DLD1 (cell line): ENCODE measurements at regions not wholly inside any gene's neighbourhood (a gene's known extent, or its start where the extent isn't known, plus 50 kb on each side); places are given as distances from the start of the nearest gene placed in this dataset.
"Not testable (repeated sequence)": the region's sequence is repeated elsewhere in the genome, so short reads cannot be mapped to it uniquely, and the experiment has no call there.

ENCODE experiments used
- in situ Hi-C: cut with HindIII; loops from 2 replicates; pipeline ENCODE4 v1.10.0; 2017; ENCODE audit warnings: low sequenced_read_pairs

DNA sequence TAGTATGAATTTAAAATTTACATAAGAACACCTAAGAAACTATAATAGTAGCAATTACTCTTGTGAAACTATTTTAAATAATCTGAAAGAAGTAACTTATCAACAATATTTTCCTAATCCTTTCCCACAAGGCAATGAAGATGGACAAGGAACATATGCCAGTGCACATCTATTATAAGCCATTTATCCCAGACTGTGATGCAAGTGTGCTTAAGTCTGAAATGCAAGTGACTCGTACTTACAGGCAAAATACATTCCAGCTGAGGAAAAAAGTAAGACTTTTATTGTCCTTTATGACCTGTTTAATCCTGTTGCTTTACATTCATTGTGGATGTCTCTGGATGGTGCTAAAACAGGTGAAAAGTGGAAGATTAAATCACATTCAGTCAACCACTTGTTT, 709.4 kb downstream of the ZNF385D start:
- in situ Hi-C loops: no loop called here

DNA sequence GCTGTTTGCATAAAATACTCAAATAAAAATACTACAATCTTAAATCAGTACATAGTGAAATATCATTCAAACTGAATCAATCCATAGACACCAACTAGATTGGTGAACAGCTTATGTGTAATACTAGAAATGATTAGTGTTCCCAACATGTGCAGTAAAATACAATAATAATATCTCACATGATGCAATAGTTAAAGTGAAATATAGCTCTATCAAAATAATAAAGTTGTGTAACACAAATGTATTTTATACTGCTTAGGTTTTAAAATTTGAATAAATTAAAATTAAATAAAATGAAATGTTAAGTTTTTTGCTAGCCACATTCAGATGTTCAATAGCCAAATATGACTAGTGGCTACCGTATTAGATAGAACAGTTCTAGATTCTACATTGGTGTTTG, 714.1 kb downstream of the ZNF385D start:
- in situ Hi-C loops: no loop called here

DNA sequence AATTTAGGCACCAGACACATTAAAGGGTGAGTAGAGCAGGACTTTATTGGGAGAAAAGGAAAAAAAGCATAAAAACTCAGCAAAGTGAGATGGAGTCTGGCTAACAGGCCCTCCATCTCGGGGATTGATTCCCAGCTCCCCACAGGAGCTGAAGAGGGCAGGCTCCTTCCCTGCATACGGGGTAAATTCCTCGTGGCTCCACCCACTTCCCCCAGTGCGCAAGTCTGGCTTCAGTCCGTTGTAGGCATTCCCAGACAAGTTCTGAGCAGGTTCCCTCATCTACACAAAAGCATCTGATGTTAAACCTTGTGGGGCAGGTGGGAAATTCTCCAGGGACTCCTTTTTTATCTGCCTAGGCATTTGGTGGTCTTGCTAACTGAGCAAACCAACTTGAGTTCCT, 722.6 kb downstream of the ZNF385D start:
- in situ Hi-C loops: no loop called here

DNA sequence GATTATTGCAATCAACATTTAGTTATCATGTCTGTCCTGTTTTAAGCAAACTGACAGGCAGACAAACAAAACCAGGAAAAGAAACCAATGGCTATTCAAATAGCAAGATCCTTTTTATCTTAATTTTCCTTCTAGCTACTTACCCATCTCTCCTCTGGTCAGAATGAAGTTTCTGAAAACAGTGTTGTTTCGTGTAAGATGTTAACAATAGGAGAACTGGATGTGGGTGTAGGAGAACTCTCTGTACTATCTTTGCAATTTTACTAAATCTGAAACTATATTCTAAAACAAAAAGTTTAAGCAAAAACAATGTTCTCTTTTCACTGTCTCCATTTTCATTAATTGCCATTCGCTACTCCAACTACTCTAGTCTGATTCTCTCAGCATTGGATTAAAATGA, 726.4 kb downstream of the ZNF385D start:
- in situ Hi-C loops: no loop called here

DNA sequence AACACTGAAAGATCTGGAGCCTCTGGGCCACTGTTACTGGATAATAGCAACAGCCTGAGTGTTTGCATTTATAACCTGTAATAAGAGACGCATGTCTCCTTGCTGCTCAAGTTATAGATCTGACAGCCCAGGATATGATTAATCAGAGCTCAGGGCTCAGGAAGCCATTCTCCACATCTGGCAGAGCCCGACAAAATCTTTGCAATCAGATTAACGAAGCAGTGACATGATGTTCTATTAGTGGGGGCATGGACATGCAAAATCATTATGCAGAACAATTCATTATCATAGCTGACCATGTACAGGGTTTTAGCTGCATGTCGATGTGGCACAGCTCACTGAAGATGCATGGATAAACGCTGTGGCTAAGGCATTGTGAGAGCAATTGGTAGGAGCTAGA, 730.3 kb downstream of the ZNF385D start:
- in situ Hi-C loops: no loop called here

DNA sequence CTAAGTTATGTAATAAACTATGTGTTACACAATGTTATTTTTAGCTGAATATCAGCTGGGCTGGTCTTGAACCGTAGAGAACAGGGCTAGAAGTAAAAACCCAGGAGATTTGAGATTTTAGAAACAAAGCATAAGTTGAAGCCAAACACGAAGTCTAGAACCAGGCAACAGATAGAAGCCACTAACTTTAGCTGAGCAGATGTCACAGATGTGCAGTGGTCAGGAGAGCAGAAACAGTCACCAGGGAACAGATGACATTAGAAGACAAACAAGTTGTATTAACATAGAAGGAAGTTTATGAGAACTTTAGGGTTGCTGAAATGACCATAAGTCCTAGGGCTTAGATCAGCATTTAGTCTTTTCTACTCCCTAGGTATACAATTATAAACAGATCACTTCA, 731.0 kb downstream of the ZNF385D start:
- in situ Hi-C loops: no loop called here

DNA sequence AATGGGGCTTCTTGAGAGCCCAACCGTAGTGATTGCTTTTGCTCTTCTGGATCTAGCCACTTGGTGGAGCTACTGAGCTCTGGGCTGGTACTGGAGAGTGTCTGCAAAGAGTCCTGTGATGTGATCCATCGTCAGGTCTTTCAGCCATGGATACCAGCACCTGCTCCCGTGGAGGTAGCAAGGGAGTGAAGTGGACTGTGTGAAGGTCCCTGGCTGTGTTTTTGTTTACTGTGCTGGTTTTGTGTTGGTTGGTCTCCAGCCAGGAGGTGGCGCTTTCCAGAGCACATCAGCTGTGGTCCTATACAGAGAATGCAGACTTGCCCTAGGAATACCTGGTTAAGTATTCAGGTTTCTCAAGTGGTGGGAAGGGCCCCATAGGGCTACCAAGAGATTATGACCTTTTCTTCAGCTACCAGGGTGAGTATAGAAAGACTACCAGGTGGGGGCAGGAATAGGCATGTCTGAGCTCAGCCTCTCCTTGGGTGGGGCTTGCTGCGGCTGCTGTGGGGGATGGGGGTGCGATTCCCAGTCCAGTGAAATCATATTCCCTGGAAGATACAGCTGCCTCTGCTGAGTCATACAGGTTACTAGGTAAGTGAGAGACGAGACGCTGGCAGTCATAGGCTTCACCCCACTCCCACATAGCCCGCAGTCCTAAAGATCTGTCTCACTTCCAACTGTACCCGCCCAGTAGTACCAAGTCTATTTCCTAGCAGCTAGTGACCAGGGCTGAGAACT, 733.7 kb downstream of the ZNF385D start:
- in situ Hi-C loops: no loop called here

DNA sequence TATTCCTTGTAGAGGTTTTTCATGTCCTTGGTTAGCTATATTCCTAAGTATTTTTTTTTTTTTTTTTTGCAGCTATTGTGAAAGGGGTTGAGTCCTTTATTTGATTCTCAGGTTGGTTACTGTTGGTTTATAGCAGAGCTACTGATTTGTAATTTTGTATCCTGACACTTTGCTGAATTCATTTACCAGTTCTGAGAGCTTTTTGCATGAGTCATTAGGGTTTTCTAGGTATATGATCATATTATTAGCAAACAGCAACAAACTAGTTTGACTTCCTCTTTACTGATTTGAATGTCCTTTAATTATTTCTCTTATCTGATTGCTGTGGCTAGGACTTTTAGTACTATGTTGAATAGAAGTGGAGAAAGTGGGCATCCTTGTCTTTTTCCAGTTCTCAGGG, 737.4 kb downstream of the ZNF385D start:
- in situ Hi-C loops: no loop called here

DNA sequence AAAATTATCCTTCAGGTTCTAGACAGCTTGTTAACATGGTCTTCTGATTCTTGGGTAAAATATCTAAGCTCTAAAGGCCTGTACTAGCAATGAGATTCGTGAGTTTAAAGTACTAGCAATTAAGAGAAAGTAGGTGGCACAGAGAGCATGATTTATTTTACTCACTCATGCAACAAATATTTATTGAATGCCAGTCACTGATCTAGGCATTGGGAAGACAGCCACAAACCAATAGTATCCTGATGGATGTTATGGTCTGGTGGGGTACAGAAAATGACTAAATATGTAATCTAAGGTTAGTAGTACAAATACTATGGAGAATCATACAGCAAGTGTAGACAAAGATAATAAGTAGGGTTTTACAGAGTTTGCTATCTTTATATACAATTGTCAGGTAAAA, 751.3 kb downstream of the ZNF385D start:
- in situ Hi-C loops: loop anchor here (10.0 kb wide), 1 partner anchor 425 kb away; no protein-coding TSS in a partner anchor

DNA sequence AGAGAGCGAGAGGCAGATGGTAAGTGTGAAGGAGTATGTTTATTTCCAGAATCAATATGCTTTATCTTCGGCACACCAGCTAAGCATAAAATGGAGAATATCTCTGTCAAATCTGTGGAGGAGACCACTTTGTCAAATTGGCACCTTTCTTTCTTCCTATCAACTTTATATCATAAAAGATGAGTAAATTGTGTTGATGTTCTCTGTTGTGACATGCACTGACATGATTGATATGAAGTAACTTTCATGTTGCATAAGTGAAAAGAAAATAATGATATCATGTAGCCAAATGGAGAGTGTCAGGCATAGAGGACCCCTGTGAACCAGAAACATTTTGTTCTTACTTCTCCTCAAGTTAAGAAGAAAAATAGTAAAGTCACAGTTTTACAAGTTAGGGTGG, 753.8 kb downstream of the ZNF385D start:
- in situ Hi-C loops: loop anchor here (10.0 kb wide), 1 partner anchor 428 kb away; no protein-coding TSS in a partner anchor

DNA sequence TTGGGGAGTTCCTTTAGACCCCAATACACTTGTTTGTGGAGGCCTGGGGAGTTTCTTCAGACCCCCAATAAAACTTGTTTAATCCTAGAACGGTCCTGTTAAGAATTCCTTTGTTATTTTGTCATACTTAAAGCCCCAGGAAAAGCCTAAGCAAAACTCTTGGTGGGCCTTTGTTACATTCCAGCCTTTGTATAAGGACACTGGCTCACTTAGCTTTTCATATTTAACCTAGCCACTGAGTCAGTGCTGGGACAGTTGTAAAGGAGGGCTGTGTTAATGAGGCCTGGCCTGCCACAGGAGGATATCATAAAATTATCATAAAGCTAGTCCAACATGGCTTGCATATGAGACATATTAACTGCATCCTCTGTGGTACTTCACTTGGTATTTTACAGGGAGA, 760.1 kb downstream of the ZNF385D start:
- in situ Hi-C loops: loop anchor here (10.0 kb wide), 1 partner anchor 434 kb away; no protein-coding TSS in a partner anchor

DNA sequence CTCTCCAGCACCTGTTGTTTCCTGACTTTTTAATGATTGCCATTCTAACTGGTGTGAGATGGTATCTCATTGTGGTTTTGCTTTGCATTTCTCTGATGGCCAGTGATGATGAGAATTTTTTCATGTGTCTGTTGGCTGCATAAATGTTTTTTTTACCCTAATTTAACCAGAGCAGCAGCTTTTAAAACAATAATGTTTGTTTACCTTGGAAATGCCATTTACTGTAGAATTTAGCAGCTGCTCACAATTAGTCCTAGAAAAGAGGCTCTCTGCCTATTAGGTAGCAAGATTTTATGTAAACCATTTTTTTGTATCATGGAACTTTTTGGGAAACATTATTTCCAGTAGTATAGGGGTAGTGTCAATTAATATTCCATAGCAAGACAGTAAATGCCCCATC, 761.4 kb downstream of the ZNF385D start:
- in situ Hi-C loops: loop anchor here (10.0 kb wide), 1 partner anchor 435 kb away; no protein-coding TSS in a partner anchor

DNA sequence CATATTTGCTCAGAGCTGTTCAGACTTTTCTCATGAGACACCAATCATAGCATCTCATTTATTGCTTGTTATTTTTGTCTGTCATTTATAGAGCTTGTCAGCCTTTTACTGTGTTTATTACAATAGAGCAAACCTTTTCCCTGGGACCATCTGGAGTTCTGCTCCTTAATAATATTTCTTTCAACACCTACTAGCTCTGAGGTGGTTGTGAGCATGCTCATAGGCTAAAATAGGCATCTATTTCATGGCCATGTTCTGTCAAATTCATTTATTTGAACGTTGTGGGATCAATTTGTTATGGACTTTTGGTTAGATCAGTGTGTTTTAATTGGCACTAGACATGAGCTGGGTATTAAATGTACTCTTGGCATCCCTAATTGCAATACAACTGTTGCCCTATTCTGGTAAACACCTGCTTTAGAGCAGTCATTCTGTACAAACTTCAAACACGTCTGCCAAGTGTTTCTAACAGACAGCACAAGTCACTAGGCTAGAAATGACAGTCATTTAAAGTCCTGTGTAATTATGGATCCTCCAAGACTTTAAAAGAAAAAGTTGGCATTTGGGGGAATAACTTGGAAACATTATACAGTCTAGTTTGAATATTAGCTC, 766.3 kb downstream of the ZNF385D start:
- in situ Hi-C loops: no loop called here

DNA sequence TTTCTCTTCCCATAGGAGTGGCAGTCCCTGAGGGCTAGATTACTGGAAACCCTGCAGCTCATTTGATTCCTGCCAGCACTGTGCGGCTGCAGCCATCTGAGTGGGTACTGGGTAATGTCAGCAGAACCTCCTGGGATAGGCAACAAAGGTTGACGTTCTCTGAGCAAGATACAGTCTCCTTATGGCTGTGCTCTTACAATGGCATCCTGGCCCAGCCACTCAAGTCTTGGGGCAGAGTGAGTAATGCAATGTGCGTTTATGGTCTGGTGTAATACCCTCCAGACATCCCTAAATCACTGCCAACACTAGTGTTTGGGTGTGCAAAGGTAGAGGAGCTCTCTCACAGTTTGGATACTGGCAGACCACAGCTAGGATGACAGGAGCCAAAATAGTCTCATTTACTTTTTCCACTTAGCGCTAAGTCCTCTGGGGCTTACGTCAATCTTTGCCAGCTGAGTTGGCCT, 775.8 kb downstream of the ZNF385D start:
- in situ Hi-C loops: no loop called here

DNA sequence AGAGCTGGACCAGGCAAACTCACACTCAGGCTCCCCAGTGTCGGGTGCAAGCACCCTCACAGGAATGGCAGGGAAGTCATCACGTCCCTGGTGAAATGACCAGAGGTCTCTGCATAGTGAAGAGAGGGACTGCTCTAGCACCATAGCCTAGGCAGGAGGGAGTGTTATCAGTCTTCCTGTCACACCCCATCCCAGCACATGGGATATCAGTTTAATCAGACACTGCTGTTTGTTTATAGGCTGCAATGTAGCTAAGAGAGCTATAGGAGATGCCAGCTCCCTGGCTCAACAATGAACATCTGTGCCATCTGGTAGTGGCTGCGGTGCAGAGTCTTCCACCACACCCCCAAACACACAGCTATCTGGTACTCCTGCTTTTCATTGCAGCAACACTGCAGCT, 776.6 kb downstream of the ZNF385D start:
- in situ Hi-C loops: no loop called here

DNA sequence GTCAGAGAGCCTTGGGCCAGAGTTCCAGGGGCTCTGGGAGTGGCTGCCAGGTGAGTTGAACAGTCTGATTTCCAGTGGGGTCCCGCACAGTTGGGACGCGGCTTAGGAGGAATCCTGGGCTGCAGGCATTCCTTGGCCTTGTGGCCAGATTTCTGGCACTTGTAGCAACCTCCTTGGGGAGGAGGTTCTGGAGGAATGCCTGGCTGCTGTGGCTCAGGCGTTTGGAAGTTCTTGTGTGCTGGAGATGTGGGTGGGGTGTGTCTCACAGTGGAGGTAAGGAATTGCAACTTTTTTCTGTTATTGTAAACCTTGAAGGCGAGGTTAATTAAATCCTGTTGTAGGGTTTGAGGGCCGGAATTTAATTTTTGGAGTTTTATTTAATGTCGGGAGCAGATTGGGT, 780.2 kb downstream of the ZNF385D start:
- in situ Hi-C loops: not testable (repeated sequence)

DNA sequence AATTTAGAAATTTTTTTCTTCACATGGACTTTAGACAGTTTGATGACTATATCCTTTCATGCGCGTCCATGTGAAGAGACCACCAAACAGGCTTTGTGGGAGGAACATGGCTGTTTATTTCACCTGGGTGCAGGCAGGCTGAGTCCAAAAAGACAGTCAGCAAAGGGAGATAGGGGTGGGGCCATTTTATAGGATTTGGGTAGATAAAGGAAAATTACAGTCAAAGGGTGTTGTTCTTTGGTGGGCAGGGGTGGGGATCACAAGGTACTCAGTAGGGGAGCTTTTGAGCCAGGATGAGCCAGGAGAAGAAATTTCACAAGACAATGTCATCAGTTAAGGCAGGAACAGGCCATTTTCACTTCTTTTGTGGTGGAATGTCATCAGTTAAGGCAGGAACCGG, 781.5 kb upstream of the SGO1 start:
- in situ Hi-C loops: not testable (repeated sequence)

DNA sequence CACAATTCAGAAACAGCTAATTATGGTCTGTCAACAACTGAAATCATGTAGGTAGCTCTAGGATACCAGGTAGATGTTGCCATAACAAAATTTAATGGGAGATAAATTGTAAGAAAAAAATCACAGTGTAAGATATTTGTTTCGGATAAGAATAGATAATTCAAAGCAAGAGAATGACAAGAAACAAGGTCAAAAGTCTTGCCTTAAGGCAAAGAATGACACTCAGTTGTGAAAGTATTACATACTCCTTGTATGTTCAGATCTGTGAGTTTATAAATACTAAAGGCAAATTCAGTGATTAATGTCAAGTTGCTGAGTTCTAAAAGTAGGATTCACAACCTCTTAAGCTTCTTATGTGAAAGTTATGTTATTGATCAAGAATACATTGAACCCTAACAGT, 772.2 kb upstream of the SGO1 start:
- in situ Hi-C loops: no loop called here

DNA sequence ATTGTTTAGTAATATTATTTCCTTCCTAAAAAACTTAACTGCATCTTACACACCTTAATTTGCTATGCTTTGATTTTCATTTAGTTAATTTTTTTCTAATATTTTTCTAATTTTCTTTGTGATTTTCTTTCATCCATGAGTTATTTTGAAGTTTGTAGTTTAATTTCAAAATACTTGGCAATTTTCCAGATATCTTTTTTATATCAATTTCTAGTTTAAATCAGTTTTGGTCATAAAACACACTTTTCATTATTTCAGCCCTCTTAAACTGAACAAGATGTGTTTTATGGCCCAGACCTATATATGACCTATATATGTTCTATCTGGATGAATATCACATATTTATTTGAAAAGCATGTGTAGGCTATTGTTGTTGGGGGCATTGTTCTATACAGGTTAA, 759.9 kb upstream of the SGO1 start:
- in situ Hi-C loops: no loop called here

DNA sequence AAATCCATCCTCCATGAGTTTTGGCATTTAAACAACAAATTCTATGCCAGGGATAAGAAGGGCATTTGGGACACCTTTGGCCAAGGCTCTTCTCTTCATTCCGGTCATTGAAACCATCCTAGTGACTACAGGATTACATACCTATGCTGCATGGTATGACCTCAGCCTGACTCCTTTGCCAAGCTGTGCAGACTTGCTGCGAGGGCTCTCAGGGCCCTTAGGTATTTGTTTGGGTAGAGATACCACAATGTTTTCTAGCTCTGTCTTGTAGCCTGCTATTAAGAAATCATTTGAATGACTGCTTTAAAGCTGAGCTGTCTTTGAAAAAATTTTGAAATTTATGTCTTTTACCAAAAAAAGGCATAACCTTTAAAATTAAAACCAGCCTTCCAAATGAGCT, 749.8 kb upstream of the SGO1 start:
- in situ Hi-C loops: no loop called here

DNA sequence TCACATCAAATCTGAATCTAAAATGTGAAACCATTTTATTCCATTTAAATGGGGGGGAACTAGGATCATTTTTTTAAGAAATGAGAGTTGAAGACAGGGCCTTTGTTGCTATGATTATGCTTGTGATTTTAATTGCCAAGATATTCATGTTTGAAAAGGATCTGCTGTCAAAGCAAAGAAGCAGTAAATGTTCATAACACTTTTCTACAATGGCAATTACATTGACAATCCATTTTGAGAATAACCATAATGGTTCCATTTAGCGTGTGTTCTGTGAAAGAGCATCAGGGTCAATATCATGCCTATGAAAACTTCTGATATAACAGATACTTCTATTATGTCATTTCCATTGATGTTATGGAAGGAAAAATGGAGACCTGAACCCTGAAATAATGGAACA, 745.8 kb upstream of the SGO1 start:
- in situ Hi-C loops: no loop called here

DNA sequence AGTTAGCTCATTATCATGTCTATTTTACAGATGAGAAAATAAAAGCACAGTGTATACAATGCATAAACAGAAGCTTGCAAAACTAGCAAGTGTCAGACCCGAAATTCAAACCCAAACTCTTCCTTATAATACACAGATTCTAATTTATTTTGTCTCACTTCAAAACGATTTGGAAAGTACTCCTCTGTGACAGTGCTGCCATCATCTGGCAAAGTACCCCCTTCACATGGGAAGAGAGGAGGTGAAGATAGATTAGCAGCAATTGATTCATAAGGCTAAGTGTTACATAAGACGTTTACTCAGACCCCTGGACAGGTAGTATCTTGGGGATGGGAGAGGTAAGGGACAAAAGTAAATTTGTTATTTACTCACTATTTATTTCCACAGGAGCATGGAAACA, 744.0 kb upstream of the SGO1 start:
- in situ Hi-C loops: no loop called here
